ENCODE measurements at regions not wholly inside any gene's neighbourhood (a gene's known extent, or its start where the extent isn't known, plus 50 kb on each side); places are given as distances from the start of the nearest gene placed in this dataset.

DNA sequence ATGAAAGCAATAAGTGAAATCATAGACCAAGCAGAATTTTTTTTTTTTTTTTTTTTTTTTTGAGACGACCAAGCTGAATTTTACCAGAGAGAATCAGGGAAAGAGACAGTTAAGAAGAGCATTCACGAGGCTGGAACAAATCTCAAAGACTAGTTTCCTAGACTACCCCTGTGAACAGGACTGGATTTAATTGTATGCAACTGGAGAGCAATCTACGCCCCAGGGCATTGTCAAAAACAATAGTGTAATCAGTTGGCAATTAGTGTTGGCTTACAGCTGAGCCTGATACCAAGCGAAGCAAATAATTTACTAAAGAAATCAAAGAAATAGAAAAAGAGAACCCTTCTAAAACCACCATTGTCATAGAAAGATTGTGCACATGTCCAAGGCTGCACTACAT lies 232.9 kb upstream of the CPNE8 start:
- H3K27ac ChIP-seq (ENCODE audit: low read depth, low read length): no peak overlapping the region
- H3K4me2 ChIP-seq (ENCODE audit: low read length): no peak overlapping the region
- no peaks in the 10 kb centered on the region for H3K79me2 ChIP-seq (ENCODE audit: insufficient read depth, low read length)
- H3K9me2 ChIP-seq (ENCODE audit: insufficient read depth): no peaks in the 10 kb centered on the region
- no peak overlapping the region for H3K4me3 ChIP-seq (replicated peaks in 1 of 2; ENCODE audit: low read depth in 1 of 2, low read length in 2 of 2)
- TF ChIP-seq JUND (IDR thresholded peaks at IDR 0.05): no peak
- no peak for TF ChIP-seq SRF (IDR thresholded peaks at IDR 0.05; ENCODE audit: low read depth)
- no peak for TF ChIP-seq ZFX (IDR thresholded peaks at IDR 0.05)
- TF ChIP-seq CBX3 (IDR thresholded peaks at IDR 0.05; ENCODE audit: low read depth): no peak
- TF ChIP-seq YY1 (IDR thresholded peaks at IDR 0.05; ENCODE audit: extremely low read depth, insufficient replicate concordance, low read depth, low read length): no peak
- TF ChIP-seq EGR1 (IDR thresholded peaks at IDR 0.05; ENCODE audit: low read depth): no peak
- TF ChIP-seq, protein P1, sequence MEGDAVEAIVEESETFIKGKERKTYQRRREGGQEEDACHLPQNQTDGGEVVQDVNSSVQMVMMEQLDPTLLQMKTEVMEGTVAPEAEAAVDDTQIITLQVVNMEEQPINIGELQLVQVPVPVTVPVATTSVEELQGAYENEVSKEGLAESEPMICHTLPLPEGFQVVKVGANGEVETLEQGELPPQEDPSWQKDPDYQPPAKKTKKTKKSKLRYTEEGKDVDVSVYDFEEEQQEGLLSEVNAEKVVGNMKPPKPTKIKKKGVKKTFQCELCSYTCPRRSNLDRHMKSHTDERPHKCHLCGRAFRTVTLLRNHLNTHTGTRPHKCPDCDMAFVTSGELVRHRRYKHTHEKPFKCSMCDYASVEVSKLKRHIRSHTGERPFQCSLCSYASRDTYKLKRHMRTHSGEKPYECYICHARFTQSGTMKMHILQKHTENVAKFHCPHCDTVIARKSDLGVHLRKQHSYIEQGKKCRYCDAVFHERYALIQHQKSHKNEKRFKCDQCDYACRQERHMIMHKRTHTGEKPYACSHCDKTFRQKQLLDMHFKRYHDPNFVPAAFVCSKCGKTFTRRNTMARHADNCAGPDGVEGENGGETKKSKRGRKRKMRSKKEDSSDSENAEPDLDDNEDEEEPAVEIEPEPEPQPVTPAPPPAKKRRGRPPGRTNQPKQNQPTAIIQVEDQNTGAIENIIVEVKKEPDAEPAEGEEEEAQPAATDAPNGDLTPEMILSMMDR (IDR thresholded peaks at IDR 0.05 in 2 of 3, conservative IDR thresholded peaks at IDR 0.05 in 1 of 3; ENCODE audit: borderline replicate concordance in 1 of 3, insufficient read depth in 1 of 3, low read depth in 2 of 3, low read length in 2 of 3): no peak
- no peak for TF ChIP-seq FOSL1 (IDR thresholded peaks at IDR 0.05; ENCODE audit: low read depth)
- no peak for TF ChIP-seq EZH2 (IDR thresholded peaks at IDR 0.05)
- no peak for TF ChIP-seq RAD21 (IDR thresholded peaks at IDR 0.05; ENCODE audit: low read depth)
- TF ChIP-seq CEBPB (IDR thresholded peaks at IDR 0.05; ENCODE audit: low read depth): no peak
- TF ChIP-seq, protein P2, sequence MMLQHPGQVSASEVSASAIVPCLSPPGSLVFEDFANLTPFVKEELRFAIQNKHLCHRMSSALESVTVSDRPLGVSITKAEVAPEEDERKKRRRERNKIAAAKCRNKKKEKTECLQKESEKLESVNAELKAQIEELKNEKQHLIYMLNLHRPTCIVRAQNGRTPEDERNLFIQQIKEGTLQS (IDR thresholded peaks at IDR 0.05): no peak
- TF ChIP-seq SP1 (IDR thresholded peaks at IDR 0.05; ENCODE audit: low read depth): no peak
- TF ChIP-seq TCF7L2 (IDR thresholded peaks at IDR 0.05; ENCODE audit: borderline replicate concordance, extremely low read depth, insufficient read depth, insufficient read length): no peak
- TF ChIP-seq, protein P3, sequence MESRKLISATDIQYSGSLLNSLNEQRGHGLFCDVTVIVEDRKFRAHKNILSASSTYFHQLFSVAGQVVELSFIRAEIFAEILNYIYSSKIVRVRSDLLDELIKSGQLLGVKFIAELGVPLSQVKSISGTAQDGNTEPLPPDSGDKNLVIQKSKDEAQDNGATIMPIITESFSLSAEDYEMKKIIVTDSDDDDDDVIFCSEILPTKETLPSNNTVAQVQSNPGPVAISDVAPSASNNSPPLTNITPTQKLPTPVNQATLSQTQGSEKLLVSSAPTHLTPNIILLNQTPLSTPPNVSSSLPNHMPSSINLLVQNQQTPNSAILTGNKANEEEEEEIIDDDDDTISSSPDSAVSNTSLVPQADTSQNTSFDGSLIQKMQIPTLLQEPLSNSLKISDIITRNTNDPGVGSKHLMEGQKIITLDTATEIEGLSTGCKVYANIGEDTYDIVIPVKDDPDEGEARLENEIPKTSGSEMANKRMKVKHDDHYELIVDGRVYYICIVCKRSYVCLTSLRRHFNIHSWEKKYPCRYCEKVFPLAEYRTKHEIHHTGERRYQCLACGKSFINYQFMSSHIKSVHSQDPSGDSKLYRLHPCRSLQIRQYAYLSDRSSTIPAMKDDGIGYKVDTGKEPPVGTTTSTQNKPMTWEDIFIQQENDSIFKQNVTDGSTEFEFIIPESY (IDR thresholded peaks at IDR 0.05; ENCODE audit: extremely low read depth, insufficient replicate concordance, low read length): no peak
- TF ChIP-seq ZNF274 (IDR thresholded peaks at IDR 0.05; ENCODE audit: low read depth, low read length): no peak
- ChIA-PET RAD21 (ENCODE audit: low non-redundant PET in 1 of 2, low total read pairs in 2 of 2, uncharacterized antibody in 2 of 2, unreplicated experiment in 2 of 2) (interaction anchor here in 1 of 2 experiments (0.6 kb wide), 1 partner anchor 533 kb away, joined by 3 read pairs; no protein-coding TSS in a partner anchor), CTCF (no interaction called here), POLR2A (no interaction called here)
- DNase-seq (ENCODE audit: low read depth, low spot score) (no peak), ATAC-seq (no peak)
- no peak overlapping the region for H3K9ac ChIP-seq (ENCODE audit: low read length)
- no peaks in the 10 kb centered on the region for H4K20me1 ChIP-seq (ENCODE audit: insufficient read depth)
- no peak overlapping the region for H2AFZ ChIP-seq (ENCODE audit: low read depth, low read length, poor library complexity, severe bottlenecking)
- BruUV-seq (replicated peaks): no TSS peak
- intact Hi-C loops (cut with micrococcal nuclease): no loop called here
- H3K9me3 ChIP-seq (ENCODE audit: control insufficient read depth in 1 of 2, insufficient read depth in 1 of 2, low read depth in 1 of 2, low read length in 2 of 2): no peaks in the 10 kb centered on the region
- H3K4me1 ChIP-seq (ENCODE audit: control insufficient read depth in 1 of 2, insufficient read depth in 2 of 2, low read length in 2 of 2): no peaks in the 10 kb centered on the region
- no peaks in the 10 kb centered on the region for H3K27me3 ChIP-seq (ENCODE audit: insufficient read depth, low read length)
- no peaks in the 10 kb centered on the region for H3K36me3 ChIP-seq (ENCODE audit: control insufficient read depth in 1 of 2, insufficient read depth in 2 of 2, low read length in 2 of 2)
